Renal pelvis (tissue), 1 donor: ENCODE measurements at regions not wholly inside any gene's neighbourhood (a gene's known extent, or its start where the extent isn't known, plus 50 kb on each side); places are given as distances from the start of the nearest gene placed in this dataset.
"Not testable (repeated sequence)": the region's sequence is repeated elsewhere in the genome, so short reads cannot be mapped to it uniquely, and the experiment has no call there.

Experiments
- DNase-seq: peaks from one replicate; pipeline ENCODE4 v3.0.0-alpha.2; 2013

GRCh38 chr10:53331460-53331859 is 558.9 kb upstream of the MBL2 start:
- DNase-seq: no peak

GRCh38 chr10:53326401-53327305 is 554.1 kb upstream of the MBL2 start:
- DNase-seq: not testable (repeated sequence)

- DNase-seq: no peak
Measured at GRCh38 chr10:53325066-53325465, 552.5 kb upstream of the MBL2 start.

GRCh38 chr10:53315709-53316108 is 543.1 kb upstream of the MBL2 start:
- DNase-seq: no peak

GRCh38 chr10:53314876-53315275 is 542.3 kb upstream of the MBL2 start:
- peak; percentile 92 for DNase-seq

GRCh38 chr10:53298443-53298842 is 525.9 kb upstream of the MBL2 start:
- no peak for DNase-seq

- DNase-seq: no peak
Measured at GRCh38 chr10:53284615-53285182, 512.1 kb upstream of the MBL2 start.

GRCh38 chr10:53276797-53277196 is 504.2 kb upstream of the MBL2 start:
- DNase-seq: no peak

GRCh38 chr10:53269482-53269881 is 496.9 kb upstream of the MBL2 start:
- no peak for DNase-seq

- no peak for DNase-seq
Measured at GRCh38 chr10:53260213-53260612, 487.6 kb upstream of the MBL2 start.

- DNase-seq: no peak
Measured at GRCh38 chr10:53256623-53257022, 484.0 kb upstream of the MBL2 start.

- no peak for DNase-seq
Measured at GRCh38 chr10:53255661-53256205, 483.1 kb upstream of the MBL2 start.

- no peak for DNase-seq
Measured at GRCh38 chr10:53253221-53253620, 480.6 kb upstream of the MBL2 start.

- DNase-seq: no peak
Measured at GRCh38 chr10:53239873-53240272, 467.3 kb upstream of the MBL2 start.

GRCh38 chr10:53236941-53237340 is 464.4 kb upstream of the MBL2 start:
- DNase-seq: no peak

- peak; percentile 27 for DNase-seq
Measured at GRCh38 chr10:53233749-53234148, 461.2 kb upstream of the MBL2 start.

GRCh38 chr10:53230651-53231050 is 458.1 kb upstream of the MBL2 start:
- no peak for DNase-seq

- DNase-seq: peak; percentile 47
Measured at GRCh38 chr10:53223851-53224250, 451.3 kb upstream of the MBL2 start.

GRCh38 chr10:53222806-53223205 is 450.2 kb upstream of the MBL2 start:
- DNase-seq: no peak

GRCh38 chr10:53209944-53210611 is 437.5 kb upstream of the MBL2 start:
- DNase-seq: peak; percentile 54

- no peak for DNase-seq
Measured at GRCh38 chr10:53183733-53184132, 411.1 kb upstream of the MBL2 start.

- DNase-seq: no peak
Measured at GRCh38 chr10:53177468-53177867, 404.9 kb upstream of the MBL2 start.

- no peak for DNase-seq
Measured at GRCh38 chr10:53166325-53166724, 393.7 kb upstream of the MBL2 start.
